Neuronal stem cell (in vitro differentiated cells): ENCODE measurements at regions not wholly inside any gene's neighbourhood (a gene's known extent, or its start where the extent isn't known, plus 50 kb on each side); places are given as distances from the start of the nearest gene placed in this dataset.

Experiments
- DNase-seq: peaks from one replicate; pipeline ENCODE4 v3.0.0-alpha.2; 2013; ENCODE audit warnings: low spot score
- H2AFZ ChIP-seq: one replicate; pipeline ENCODE4 v1.6.1; 2013; ENCODE audit warnings: mild to moderate bottlenecking, low read length, inconsistent platforms
- H2AK5ac ChIP-seq: 2 replicates; pipeline ENCODE4 v1.6.1; 2013; ENCODE audit warnings: low read depth, mild to moderate bottlenecking, inconsistent platforms, low read length, moderate library complexity, mixed read lengths
- H2BK120ac ChIP-seq: 2 replicates; pipeline ENCODE4 v1.6.1; 2013; ENCODE audit warnings: low read depth, mild to moderate bottlenecking, inconsistent platforms, low read length, moderate library complexity, mixed read lengths
- H2BK12ac ChIP-seq: one replicate; pipeline ENCODE4 v1.6.1; 2013; ENCODE audit warnings: low read length, inconsistent platforms
- H2BK15ac ChIP-seq: 2 replicates; pipeline ENCODE4 v1.6.1; 2013; ENCODE audit warnings: mild to moderate bottlenecking, low read length, inconsistent platforms, mixed read lengths
- H2BK5ac ChIP-seq: one replicate; pipeline ENCODE4 v1.6.1; 2013; ENCODE audit warnings: inconsistent platforms, mild to moderate bottlenecking, low read length, moderate library complexity
- H3K14ac ChIP-seq: one replicate; pipeline ENCODE4 v1.6.1; 2013; ENCODE audit warnings: low read length, inconsistent platforms
- H3K18ac ChIP-seq: 2 replicates; pipeline ENCODE4 v1.6.1; 2013; ENCODE audit warnings: low read length, inconsistent platforms
- H3K23ac ChIP-seq: 2 replicates; pipeline ENCODE4 v1.6.1; 2013; ENCODE audit warnings: low read depth, mild to moderate bottlenecking, mixed read lengths, low read length, inconsistent platforms; ENCODE audit not compliant: poor library complexity
- H3K27ac ChIP-seq: replicated peaks from 3 replicates; pipeline ENCODE4 v1.5.1; 2013; ENCODE audit warnings: low read length, inconsistent platforms
- H3K27me3 ChIP-seq, 3 experiments: 2 replicates each; pipeline ENCODE4 v1.6.1; 2013; ENCODE audit warnings: low read length in 3 of 3, mild to moderate bottlenecking in 2 of 3, inconsistent platforms in 1 of 3, low read depth in 1 of 3, mixed read lengths in 1 of 3, moderate library complexity in 1 of 3; ENCODE audit not compliant: control insufficient read depth in 3 of 3, insufficient read depth in 3 of 3
- H3K36me3 ChIP-seq, 2 donors: replicated peaks in 1 of 2; 2 replicates each; pipeline ENCODE4 v1.6.1; 2013; ENCODE audit warnings: low read length in 2 of 2; ENCODE audit not compliant: control insufficient read depth in 2 of 2, insufficient read depth in 2 of 2
- H3K4ac ChIP-seq: 2 replicates; pipeline ENCODE4 v1.6.1; 2013; ENCODE audit warnings: inconsistent platforms, mild to moderate bottlenecking, low read length, moderate library complexity
- H3K4me1 ChIP-seq, 2 donors: 1 replicate in 1 of 2; 2 replicates in 1 of 2; pipeline ENCODE4 v1.6.1; 2013; ENCODE audit warnings: low read length in 2 of 2, low read depth in 1 of 2; ENCODE audit not compliant: control insufficient read depth in 2 of 2, insufficient read depth in 1 of 2
- H3K4me2 ChIP-seq: one replicate; pipeline ENCODE4 v1.6.1; 2013; ENCODE audit warnings: mild to moderate bottlenecking, low read length, inconsistent platforms; ENCODE audit not compliant: insufficient read depth, poor library complexity, severe bottlenecking
- H3K4me3 ChIP-seq, 2 donors: 2 replicates each; pipeline ENCODE4 v1.5.1; 2013; ENCODE audit warnings: low read length in 2 of 2, mild to moderate bottlenecking in 2 of 2, inconsistent platforms in 1 of 2, moderate library complexity in 1 of 2
- H3K79me1 ChIP-seq: one replicate; pipeline ENCODE4 v1.6.1; 2013; ENCODE audit warnings: low read depth, mild to moderate bottlenecking, inconsistent platforms, low read length, moderate library complexity
- H3K9ac ChIP-seq: one replicate; pipeline ENCODE4 v1.6.1; 2013; ENCODE audit warnings: mild to moderate bottlenecking, low read depth, low read length, inconsistent platforms; ENCODE audit not compliant: poor library complexity
- H3K9me3 ChIP-seq, 2 donors: replicated peaks in 1 of 2; 2 replicates each; pipeline versions ENCODE3 to v1.6.1; 2013; ENCODE audit warnings: low read length in 2 of 2, mild to moderate bottlenecking in 2 of 2, inconsistent platforms in 1 of 2, low read depth in 1 of 2, mixed read lengths in 1 of 2, moderate library complexity in 1 of 2; ENCODE audit not compliant: control insufficient read depth in 2 of 2, insufficient read depth in 1 of 2
- H4K8ac ChIP-seq: one replicate; pipeline ENCODE4 v1.6.1; 2013; ENCODE audit warnings: low read depth, mild to moderate bottlenecking, inconsistent platforms, low read length, moderate library complexity
- H4K91ac ChIP-seq: one replicate; pipeline ENCODE4 v1.6.1; 2013; ENCODE audit warnings: low read length, low read depth, mild to moderate bottlenecking, inconsistent platforms; ENCODE audit not compliant: poor library complexity
- WGBS, 2 donors: extraction: QIAGEN DNeasy Blood & Tissue Kit; methylation state at CpG; one replicate each; pipeline ENCODE4 v1.1.7; 2013; ENCODE audit warnings: missing lambda C conversion rate in 2 of 2, mixed read lengths in 1 of 2; ENCODE audit not compliant: insufficient read length in 2 of 2, insufficient replicate concordance in 1 of 2; ENCODE audit errors: extremely low coverage in 2 of 2; 5-methylcytosine and 5-hydroxymethylcytosine counted together

- H4K91ac ChIP-seq = no peak overlapping the region
- no peak overlapping the region for H3K23ac ChIP-seq
- H2BK120ac ChIP-seq = no peak overlapping the region
- no peak overlapping the region for H3K27ac ChIP-seq
- H3K4ac ChIP-seq = no peak overlapping the region
- no peak overlapping the region for H2BK12ac ChIP-seq
- H3K79me1 ChIP-seq = no peaks in the 10 kb centered on the region
- no peaks in the 10 kb centered on the region for H3K9me3 ChIP-seq
- WGBS, 2 donors = no CpG with 5 or more reads among the region's 1 CpG
- H3K4me2 ChIP-seq = no peak overlapping the region
- H3K4me1 ChIP-seq = no peaks in the 10 kb centered on the region
- no peak overlapping the region for H2AFZ ChIP-seq
- DNase-seq = no peak
- H3K36me3 ChIP-seq = no peaks in the 10 kb centered on the region
- H3K4me3 ChIP-seq = no peak overlapping the region
- no peak overlapping the region for H4K8ac ChIP-seq
- H2BK15ac ChIP-seq = no peak overlapping the region
- no peak overlapping the region for H3K9ac ChIP-seq
- no peaks in the 10 kb centered on the region for H3K27me3 ChIP-seq
- H2BK5ac ChIP-seq = no peak overlapping the region
- H2AK5ac ChIP-seq = no peak overlapping the region
- no peak overlapping the region for H3K14ac ChIP-seq
- no peak overlapping the region for H3K18ac ChIP-seq
Observed at GRCh38 chr4:156517546-156517945, 454.1 kb downstream of the PDGFC start.

DNA sequence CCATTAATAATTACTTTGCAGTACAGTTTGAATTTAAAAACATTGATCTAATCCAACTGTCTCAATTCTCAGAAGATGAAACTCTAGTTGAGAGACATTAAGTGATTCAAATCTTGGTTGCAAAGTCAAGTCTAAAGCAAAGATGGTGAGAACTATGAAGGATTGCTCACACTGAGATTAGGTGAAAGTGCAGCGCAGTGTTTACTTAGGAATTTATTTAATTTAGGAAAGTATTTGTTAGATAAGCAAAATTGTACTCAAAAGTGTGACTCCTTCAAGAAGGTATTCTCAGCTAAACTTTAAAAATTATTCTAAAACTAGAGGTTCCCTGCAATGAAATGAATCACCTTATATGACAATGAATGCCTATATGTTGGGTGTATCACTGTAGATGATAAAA, 454.9 kb downstream of the PDGFC start:
- H2AK5ac ChIP-seq = no peak overlapping the region
- H2BK5ac ChIP-seq = no peak overlapping the region
- H3K23ac ChIP-seq = no peak overlapping the region
- H4K8ac ChIP-seq = no peak overlapping the region
- no peak overlapping the region for H3K4me3 ChIP-seq
- no peaks in the 10 kb centered on the region for H3K4me1 ChIP-seq
- no peak overlapping the region for H3K27ac ChIP-seq
- no peak overlapping the region for H3K14ac ChIP-seq
- H2BK12ac ChIP-seq = no peak overlapping the region
- H4K91ac ChIP-seq = no peak overlapping the region
- H2AFZ ChIP-seq = no peak overlapping the region
- no peaks in the 10 kb centered on the region for H3K36me3 ChIP-seq
- no peaks in the 10 kb centered on the region for H3K79me1 ChIP-seq
- H2BK120ac ChIP-seq = no peak overlapping the region
- H3K9me3 ChIP-seq = no peaks in the 10 kb centered on the region
- H2BK15ac ChIP-seq = no peak overlapping the region
- H3K27me3 ChIP-seq = no peaks in the 10 kb centered on the region
- no peak overlapping the region for H3K9ac ChIP-seq
- H3K18ac ChIP-seq = no peak overlapping the region
- no peak overlapping the region for H3K4ac ChIP-seq
- H3K4me2 ChIP-seq = no peak overlapping the region
- WGBS, 2 donors = no CpG with 5 or more reads among the region's 1 CpG
- no peak for DNase-seq

GRCh38 chr4:156515295-156515694, 456.3 kb downstream of the PDGFC start:
- Histone ChIP-seq H3K4me1 (no peaks in the 10 kb centered on the region), H3K27ac (no peak overlapping the region), H3K9me3 (no peaks in the 10 kb centered on the region), H4K91ac (no peak overlapping the region), H3K36me3 (no peaks in the 10 kb centered on the region), H3K14ac (no peak overlapping the region), H3K4ac (no peak overlapping the region), H2BK120ac (no peak overlapping the region), H3K18ac (no peak overlapping the region), H3K27me3 (no peaks in the 10 kb centered on the region), H2BK12ac (no peak overlapping the region), H3K4me3 (no peak overlapping the region), H2AFZ (no peak overlapping the region), H3K4me2 (no peak overlapping the region), H2AK5ac (no peak overlapping the region), H3K23ac (no peak overlapping the region), H2BK5ac (no peak overlapping the region), H3K9ac (no peak overlapping the region), H2BK15ac (no peak overlapping the region), H4K8ac (no peak overlapping the region), H3K79me1 (no peaks in the 10 kb centered on the region)
- WGBS, 2 donors = no CpG with 5 or more reads among the region's 3 CpGs
- no peak for DNase-seq

DNA sequence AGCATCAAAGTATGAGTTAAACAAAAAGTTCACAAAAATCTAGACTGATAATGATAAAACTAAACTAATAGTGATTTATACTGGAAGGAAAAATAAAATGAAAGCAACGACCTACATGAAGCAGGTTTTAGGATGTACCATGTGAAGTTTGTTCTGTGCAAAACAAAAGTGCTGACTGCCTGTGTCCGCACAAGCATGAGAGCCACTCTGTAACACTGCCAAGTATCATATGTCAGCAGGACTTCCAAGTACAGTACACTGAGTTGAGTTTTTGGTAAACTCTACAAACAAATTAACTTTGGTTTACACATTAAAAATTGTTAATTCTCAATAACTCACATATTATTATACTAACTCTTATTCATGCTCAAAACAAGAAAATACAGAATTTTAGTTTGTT, 459.0 kb downstream of the PDGFC start:
- DNase-seq = no peak

More for the DNA sequence above, 459.0 kb downstream of the PDGFC start:
- Histone ChIP-seq H3K14ac (no peak overlapping the region), H3K9ac (no peak overlapping the region), H4K8ac (no peak overlapping the region), H2BK120ac (no peak overlapping the region), H4K91ac (no peak overlapping the region), H3K36me3 (no peaks in the 10 kb centered on the region), H2BK12ac (no peak overlapping the region), H2BK15ac (no peak overlapping the region), H3K79me1 (no peaks in the 10 kb centered on the region), H3K4ac (no peak overlapping the region), H3K4me2 (no peak overlapping the region), H3K18ac (no peak overlapping the region), H2BK5ac (no peak overlapping the region), H3K9me3 (no peaks in the 10 kb centered on the region), H3K4me3 (no peak overlapping the region), H2AFZ (no peak overlapping the region), H3K4me1 (no peaks in the 10 kb centered on the region), H3K27ac (no peak overlapping the region), H3K23ac (no peak overlapping the region), H3K27me3 (no peaks in the 10 kb centered on the region), H2AK5ac (no peak overlapping the region)
- no CpG with 5 or more reads among the region's 2 CpGs for WGBS, 2 donors
